HG03521 (cell line): ENCODE measurements at regions not wholly inside any gene's neighbourhood (a gene's known extent, or its start where the extent isn't known, plus 50 kb on each side); places are given as distances from the start of the nearest gene placed in this dataset.
"Not testable (repeated sequence)": the region's sequence is repeated elsewhere in the genome, so short reads cannot be mapped to it uniquely, and the experiment has no call there.

ENCODE experiments used
- ATAC-seq: cut with Tn5 transposase; IDR thresholded peaks from one replicate; pipeline ENCODE4 v1.9.1; 2021; ENCODE audit warnings: mild to moderate bottlenecking, moderate library complexity; ENCODE audit not compliant: unreplicated experiment

DNA sequence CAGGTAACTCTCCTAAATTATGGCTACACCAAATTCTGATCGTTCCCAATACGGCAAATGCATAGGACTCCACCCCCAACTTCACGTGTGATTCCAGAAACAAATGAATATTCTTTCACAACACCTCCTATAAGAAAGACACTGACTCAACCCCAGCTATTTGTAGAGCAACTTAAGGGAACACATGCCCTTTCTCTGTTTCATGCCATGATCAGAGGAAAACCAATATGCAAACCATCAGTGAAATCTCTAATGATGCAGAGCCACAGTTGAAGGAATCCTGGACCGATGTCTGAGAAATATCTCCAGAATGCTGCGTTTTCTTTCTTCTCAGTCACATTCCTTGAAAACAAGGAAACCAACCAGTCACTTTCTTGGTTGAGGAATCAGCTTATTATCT, 164.2 kb upstream of the PTBP2 start:
- ATAC-seq, result no peak

GRCh38 chr1:96558635-96559034, 162.9 kb upstream of the PTBP2 start:
- no peak for ATAC-seq

GRCh38 chr1:96559181-96559580, 162.4 kb upstream of the PTBP2 start:
- ATAC-seq, result no peak

DNA sequence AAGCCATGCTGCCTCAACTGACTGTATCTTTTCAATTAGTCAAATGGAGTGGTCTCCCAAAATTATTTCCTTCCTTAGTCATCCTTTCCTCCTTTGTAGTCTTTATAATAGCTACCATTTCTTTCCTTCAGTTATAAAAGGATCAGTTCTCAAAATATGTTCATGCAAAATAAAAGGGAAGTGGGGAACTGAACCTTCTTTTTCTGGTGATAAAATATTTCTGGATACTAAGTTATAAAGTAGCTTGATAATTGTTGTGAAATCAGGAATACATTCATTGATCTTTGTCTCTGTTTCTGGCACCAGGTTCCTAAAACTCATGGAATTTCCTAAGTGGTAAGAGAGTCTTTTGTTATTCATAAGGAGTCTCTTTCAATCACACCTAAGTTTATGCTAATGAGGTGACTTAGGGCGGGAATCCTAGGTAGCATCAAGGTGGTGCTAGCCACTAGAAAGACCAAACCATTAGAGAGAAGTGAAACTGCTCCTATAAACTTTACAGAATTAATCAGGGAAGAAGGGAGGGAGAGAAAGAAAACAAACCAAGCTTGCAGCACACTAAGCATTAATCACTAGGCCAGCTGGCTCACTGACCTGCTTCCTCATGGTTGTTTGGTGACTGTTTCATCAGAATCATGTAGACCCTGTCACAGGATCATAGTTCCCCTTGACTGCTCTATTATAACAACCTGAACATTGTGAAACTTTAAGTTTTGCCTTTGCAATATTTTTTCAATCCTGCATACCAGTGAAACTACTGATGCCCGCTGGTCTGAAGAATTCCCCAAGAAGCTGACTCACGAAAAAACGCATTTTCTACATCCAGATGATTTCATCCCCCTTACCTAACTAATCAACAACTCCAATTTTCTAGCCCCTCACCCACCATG, 161.6 kb upstream of the PTBP2 start:
- ATAC-seq, result no peak

GRCh38 chr1:96562094-96562493, 159.5 kb upstream of the PTBP2 start:
- ATAC-seq, result no peak

DNA sequence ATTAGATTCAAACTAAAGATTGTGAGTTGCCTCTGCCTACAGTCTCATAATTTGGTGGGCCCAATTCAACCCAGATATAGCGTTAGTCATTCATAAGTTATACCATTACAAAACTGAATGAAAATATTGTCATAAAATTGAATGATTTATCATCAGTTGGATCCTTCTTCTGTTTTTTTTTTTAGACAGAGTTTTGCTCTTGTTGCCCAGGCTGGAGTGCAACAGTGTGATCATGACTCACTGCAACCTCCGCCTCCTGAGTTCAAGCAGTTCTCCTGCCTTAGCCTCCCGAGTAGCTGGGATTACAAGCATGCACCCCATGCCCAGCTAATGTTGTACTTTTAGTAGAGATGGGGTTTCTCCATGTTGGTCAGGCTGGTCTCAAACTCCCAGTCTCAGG, 157.2 kb upstream of the PTBP2 start:
- not testable (repeated sequence) for ATAC-seq

DNA sequence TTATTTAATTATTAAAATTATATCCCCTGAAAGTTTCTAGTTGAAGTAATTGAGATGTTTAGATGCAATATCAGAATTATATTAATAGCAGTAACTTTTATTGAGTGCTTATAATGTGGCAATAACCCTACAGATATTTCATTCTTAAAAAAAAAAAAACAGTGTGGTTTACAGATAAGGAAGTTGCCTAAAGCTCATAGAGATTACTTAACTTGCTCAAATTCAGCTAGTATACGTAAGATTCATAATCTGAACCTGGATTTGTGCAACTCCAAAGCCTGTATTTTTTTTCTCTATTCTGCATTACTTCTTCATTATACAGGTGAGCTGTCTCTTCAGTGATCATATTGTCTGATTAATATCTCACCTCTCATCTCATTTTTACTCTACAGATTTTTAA, 156.0 kb upstream of the PTBP2 start:
- ATAC-seq, result no peak

DNA sequence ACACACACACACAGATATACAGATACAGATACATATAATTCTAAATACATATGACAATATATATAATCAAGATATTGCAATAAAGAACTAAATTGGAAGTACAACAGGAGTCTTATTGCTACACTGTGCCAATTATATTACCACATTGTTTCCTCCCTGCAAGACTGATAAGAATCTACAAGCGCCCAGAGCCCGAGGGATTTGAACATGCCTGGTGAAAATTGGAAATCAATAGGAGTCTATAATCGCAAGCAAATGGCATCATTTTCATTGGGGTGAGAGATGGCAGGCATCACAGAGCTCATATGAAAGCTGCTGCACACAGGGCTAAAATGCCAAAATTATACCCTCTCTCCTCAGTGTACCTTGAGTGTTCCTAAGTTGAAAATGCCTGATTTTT, 152.9 kb upstream of the PTBP2 start:
- no peak for ATAC-seq

- ATAC-seq, result no peak
These were observed 152.3 kb upstream of the PTBP2 start for GRCh38 chr1:96569288-96569687.

- no peak for ATAC-seq
These were observed 141.9 kb upstream of the PTBP2 start for GRCh38 chr1:96579636-96580035.

DNA sequence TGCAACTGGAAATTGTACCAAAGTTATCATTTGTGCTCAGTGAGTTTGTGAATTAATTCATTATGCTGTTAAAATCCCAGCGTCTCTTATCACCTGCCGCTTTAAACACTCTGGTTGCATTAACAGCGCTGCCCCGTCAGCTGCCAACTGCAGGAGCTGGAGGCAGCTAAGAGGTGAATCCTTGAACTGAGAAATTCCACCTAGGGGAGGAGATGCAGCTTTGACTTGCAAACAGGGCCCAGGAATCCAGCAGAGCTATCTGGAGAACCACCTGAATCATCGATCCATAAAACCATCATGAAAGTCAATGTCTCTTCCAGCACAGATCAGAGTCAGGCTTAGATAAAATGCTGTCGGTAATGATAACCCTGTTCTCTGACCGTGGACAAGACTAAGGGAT, 140.7 kb upstream of the PTBP2 start:
- no peak for ATAC-seq

- no peak for ATAC-seq
These were observed 139.8 kb upstream of the PTBP2 start for GRCh38 chr1:96581772-96582171.

- ATAC-seq, result no peak
These were observed 137.7 kb upstream of the PTBP2 start for GRCh38 chr1:96583903-96584302.

DNA sequence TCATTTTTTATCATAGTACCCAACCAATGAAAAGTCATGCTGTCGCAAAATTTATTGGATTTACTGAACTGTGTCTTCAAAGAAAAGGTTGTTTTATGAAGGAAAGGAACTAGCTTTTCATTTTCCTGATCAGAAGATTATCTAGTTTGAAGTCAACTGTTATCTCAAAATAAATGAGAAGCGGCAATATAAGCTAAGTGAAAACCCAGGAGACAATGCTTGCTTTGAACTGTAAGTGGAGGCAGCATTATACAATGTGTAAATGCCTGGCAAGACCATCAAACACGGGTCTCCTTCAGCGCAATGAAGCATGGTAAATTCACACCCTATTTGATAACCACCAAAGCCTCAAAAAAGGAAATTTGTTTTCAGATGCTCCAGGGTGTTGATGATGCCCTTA, 134.4 kb upstream of the PTBP2 start:
- ATAC-seq, result no peak

DNA sequence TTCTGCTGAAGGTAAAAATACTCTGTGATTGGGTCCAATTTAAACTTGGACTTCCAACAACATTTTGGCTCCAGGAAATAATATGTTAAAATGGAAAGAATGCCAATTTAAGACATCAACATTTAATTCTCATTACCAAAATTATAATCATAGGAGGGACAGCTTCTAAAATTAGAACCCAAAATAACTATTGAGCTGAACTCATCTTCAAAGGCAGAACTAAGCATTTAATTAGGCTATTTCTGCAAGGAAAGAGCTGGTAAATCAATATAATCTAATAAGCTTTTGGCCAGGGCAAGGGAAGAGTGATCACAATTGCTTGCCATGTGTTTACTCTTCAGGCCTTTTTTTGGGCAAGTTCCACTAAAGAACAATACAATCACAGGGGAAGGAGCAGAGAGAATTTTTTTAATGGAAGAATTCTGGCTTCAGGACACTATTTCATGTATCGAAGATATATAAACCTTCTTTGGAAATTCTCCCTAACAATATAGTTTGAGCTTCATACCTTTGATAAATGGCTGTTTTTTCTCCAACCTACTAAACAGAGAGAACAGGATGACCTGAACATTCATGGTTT, 133.1 kb upstream of the PTBP2 start:
- ATAC-seq, result no peak

- not testable (repeated sequence) for ATAC-seq
These were observed 126.1 kb upstream of the PTBP2 start for GRCh38 chr1:96595530-96595929.

DNA sequence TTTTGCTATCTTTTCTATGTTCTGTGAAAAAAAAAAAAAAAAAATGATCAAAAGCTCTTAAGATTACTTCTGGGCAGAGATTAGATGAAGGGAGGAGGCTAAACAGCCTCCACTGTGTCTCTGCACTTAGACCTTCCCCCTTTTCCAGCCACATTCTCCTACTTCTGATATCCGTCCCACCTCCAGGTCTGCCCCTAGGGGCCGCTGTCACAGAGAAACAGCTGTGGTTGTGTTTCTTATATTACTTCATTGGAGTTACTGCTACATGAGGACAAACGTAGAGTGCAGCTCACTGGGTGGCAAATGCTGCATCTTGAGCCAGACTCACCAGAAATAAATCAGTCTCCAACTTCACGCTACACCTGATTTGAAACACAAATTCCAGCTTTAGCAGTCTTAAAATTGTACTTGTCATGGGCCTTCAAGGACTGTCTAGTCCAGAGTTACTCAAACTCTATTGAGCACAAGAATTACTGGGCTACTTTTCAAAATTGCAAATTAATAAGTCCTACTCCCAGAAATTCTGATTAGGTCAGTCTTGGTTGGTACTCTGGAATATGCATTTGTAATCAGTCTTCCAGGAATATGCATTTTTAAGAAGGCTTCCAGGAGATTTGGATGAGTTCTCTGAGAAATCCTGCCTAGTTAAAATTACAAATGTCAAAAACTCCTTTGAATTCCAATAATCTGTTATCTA, 125.2 kb upstream of the PTBP2 start:
- ATAC-seq, result no peak

GRCh38 chr1:96597218-96597617, 124.4 kb upstream of the PTBP2 start:
- ATAC-seq, result no peak

- ATAC-seq, result no peak
These were observed 123.0 kb upstream of the PTBP2 start for GRCh38 chr1:96598416-96599168.

DNA sequence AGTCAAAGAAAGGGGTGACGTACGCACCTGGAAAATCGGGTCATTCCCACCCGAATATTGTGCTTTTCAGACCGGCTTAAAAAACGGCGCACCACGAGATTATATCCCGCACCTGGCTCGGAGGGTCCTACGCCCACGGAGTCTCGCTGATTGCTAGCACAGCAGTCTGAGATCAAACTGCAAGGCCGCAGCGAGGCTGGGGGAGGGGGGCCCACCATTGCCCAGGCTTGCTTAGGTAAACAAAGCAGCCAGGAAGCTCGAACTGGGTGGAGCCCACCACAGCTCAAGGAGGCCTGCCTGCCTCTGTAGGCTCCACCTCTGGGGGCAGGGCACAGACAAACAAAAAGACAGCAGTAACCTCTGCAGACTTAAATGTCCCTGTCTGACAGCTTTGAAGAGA, 117.0 kb upstream of the PTBP2 start:
- ATAC-seq, result not testable (repeated sequence)

DNA sequence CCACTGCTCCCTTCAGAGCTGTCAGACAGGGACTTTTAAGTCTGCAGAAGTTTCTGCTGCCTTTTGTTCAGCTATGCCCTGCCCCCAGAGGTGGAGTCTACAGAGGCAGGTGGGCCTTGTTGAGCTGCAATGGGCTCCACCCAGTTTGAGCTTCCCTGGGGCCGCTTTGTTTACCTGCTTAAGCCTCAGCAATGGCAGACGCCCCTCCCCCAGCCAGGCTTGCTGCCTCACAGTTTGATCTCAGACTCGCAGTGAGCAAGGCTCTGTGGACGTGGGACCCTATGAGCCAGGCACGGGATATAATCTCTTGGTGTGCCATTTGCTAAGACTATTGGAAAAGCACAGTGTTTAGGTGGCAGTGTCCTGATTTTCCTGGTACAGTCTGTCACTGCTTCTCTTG, 104.2 kb upstream of the PTBP2 start:
- not testable (repeated sequence) for ATAC-seq
